T-helper 17 cell (primary cell): ENCODE measurements at regions not wholly inside any gene's neighbourhood (a gene's known extent, or its start where the extent isn't known, plus 50 kb on each side); places are given as distances from the start of the nearest gene placed in this dataset.

ENCODE experiments used
- ATAC-seq: fragments of 150-1000 bp; cut with Tn5 transposase; 2 replicates; pipeline ENCODE4 v1.10.0; 2021; ENCODE audit warnings: mild to moderate bottlenecking, moderate library complexity
- DNase-seq, 3 donors: peaks; one replicate each; pipeline versions ENCODE4 v3.0.0 to v3.0.0-alpha.2; 2020 to 2021
- H3K9me3 ChIP-seq: one replicate; pipeline ENCODE4 v1.7.0; 2013; ENCODE audit warnings: low read length, mild to moderate bottlenecking; ENCODE audit not compliant: control insufficient read depth, poor library complexity, severe bottlenecking
- H3K27ac Mint-ChIP-seq: one replicate; pipeline ENCODE4 v1.8.0; 2022; ENCODE audit warnings: mild to moderate bottlenecking, moderate library complexity, mixed read lengths
- H3K27me3 Mint-ChIP-seq: one replicate; pipeline ENCODE4 v1.8.0; 2022; ENCODE audit warnings: mixed read lengths
- H3K36me3 Mint-ChIP-seq: one replicate; pipeline ENCODE4 v1.8.0; 2022; ENCODE audit warnings: low read depth, mixed read lengths
- H3K4me1 Mint-ChIP-seq: one replicate; pipeline ENCODE4 v1.8.0; 2022; ENCODE audit warnings: mild to moderate bottlenecking, mixed read lengths
- H3K4me3 Mint-ChIP-seq: one replicate; pipeline ENCODE4 v1.8.0; 2022; ENCODE audit warnings: mild to moderate bottlenecking, moderate library complexity, mixed read lengths

- H3K27me3 Mint-ChIP-seq = no peaks in the 10 kb centered on the region
These were observed 285.4 kb downstream of the BCL11A start for GRCh38 chr2:60268032-60268431.

DNA sequence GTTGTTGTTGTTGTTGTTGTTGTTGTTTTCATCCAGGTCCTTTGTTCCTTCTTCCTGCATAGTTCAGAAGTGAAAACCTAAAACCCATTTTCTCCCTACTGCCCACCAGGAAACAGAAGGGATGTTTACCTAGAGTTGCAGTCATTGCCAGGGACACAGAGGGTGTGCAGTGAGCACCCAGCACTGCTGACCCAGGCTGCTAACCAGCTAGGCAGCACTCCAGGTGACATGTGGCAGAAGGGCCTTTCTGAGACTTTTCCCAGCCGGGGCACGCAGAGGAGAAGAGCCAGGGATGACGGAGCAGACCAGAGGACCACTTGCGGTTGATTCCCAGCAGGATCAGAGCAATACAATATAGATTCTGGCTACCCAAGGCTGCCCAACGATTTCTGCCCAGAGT is 286.3 kb downstream of the BCL11A start:
- H3K36me3 Mint-ChIP-seq = no peaks in the 10 kb centered on the region
- no peaks in the 10 kb centered on the region for H3K4me1 Mint-ChIP-seq
- H3K4me3 Mint-ChIP-seq = no peak overlapping the region
- no peak for DNase-seq
- ATAC-seq = no peak
- H3K27me3 Mint-ChIP-seq = no peaks in the 10 kb centered on the region
- no peak overlapping the region for H3K27ac Mint-ChIP-seq
- no peaks in the 10 kb centered on the region for H3K9me3 ChIP-seq

More at GRCh38 chr2:60268032-60268431, 285.4 kb downstream of the BCL11A start:
- Mint-ChIP-seq H3K4me3 (no peak overlapping the region), H3K4me1 (no peaks in the 10 kb centered on the region), H3K36me3 (no peaks in the 10 kb centered on the region), H3K27ac (no peak overlapping the region)
- no peak for DNase-seq
- no peak for ATAC-seq
- no peaks in the 10 kb centered on the region for H3K9me3 ChIP-seq

DNA sequence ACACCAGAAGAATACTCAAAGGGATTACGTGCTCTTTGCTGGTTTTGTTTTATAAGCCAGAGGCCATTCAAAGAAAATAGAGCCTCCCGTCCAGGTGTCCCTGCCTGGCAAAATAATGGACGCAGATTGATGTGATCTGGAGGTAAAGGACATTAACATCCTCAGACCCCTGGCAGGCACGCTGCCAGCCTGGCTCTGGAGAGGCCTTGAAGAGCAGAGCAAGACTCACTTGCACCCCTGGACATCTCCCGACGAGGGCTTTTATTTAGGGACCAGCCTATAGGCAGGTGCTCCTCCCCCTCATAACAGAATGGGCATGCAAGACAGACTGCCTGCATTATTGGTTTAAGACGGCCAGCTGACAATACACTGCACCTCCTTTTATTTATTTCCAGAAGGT is 291.3 kb downstream of the BCL11A start:
- H3K9me3 ChIP-seq = no peaks in the 10 kb centered on the region
- Mint-ChIP-seq H3K27ac (no peak overlapping the region), H3K4me3 (no peak overlapping the region), H3K36me3 (no peaks in the 10 kb centered on the region), H3K4me1 (no peaks in the 10 kb centered on the region), H3K27me3 (no peaks in the 10 kb centered on the region)
- ATAC-seq (no peak), DNase-seq (no peak)

DNA sequence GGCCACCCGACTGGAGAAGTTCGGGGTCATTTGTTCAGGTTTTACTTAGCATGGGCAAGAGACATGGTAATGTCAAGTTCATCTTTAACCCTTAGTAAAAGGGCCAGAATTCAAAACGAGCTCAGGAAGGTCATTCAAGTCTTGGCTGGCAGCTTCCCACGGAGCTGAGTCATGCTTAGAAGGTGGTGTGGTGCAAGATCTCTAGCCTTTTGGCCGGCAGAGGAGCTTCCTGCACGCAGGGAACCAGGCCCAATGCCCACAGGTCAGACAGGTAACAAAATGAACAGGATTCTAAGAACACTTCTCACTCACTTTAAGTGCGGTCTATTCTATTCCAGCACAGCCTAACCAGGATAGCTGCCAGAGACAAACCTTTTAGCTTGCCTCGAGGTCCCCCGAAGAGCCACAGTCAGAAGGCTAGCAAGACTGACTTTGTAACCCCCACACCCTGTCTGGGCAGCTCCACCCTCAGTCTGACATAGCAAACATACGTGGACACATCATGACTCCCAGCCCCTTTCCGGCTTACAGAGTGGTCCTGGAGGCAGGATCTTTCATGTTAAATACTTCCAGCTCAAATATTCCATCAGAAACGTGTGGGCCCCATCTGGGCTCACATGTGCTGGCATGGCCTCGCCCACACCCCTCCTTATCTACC is 292.7 kb downstream of the BCL11A start:
- H3K9me3 ChIP-seq = no peaks in the 10 kb centered on the region
- ATAC-seq (no peak), DNase-seq (no peak)
- Mint-ChIP-seq H3K36me3 (no peaks in the 10 kb centered on the region), H3K27ac (no peak overlapping the region), H3K27me3 (peaks cover 4% of the 10 kb centered on the region), H3K4me3 (no peak overlapping the region), H3K4me1 (no peaks in the 10 kb centered on the region)

DNA sequence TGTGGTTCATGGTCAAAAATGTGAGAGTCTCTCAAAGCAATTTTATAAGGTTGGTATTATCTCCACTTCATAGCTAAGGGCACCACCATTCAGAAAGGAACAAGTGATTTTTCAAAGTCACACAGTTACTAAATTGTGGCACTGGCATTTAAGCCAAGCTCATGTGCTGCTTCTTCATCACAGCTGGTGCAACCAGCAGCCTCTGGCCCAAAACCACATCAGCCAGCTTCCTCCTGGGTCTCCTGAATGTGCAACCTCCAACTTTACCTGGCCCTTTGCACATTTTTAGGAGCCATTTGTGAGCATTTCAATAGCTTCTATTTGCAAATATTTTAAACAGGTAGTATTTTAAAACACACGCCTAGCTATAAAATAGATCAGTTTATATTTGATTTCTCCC is 293.7 kb downstream of the BCL11A start:
- Mint-ChIP-seq H3K36me3 (no peaks in the 10 kb centered on the region), H3K4me3 (no peak overlapping the region), H3K4me1 (no peaks in the 10 kb centered on the region), H3K27me3 (peaks cover 4% of the 10 kb centered on the region), H3K27ac (no peak overlapping the region)
- no peaks in the 10 kb centered on the region for H3K9me3 ChIP-seq
- DNase-seq (no peak), ATAC-seq (no peak)

GRCh38 chr2:60252581-60253150 is 300.8 kb downstream of the BCL11A start:
- no peaks in the 10 kb centered on the region for H3K9me3 ChIP-seq
- DNase-seq (no peak), ATAC-seq (no peak)
- H3K4me1 Mint-ChIP-seq = no peaks in the 10 kb centered on the region
- no peak overlapping the region for H3K27ac Mint-ChIP-seq
- peaks cover 4% of the 10 kb centered on the region for H3K27me3 Mint-ChIP-seq
- H3K4me3 Mint-ChIP-seq = no peak overlapping the region
- H3K36me3 Mint-ChIP-seq = no peaks in the 10 kb centered on the region

- Mint-ChIP-seq H3K4me1 (no peaks in the 10 kb centered on the region), H3K27me3 (peaks cover 4% of the 10 kb centered on the region), H3K4me3 (no peak overlapping the region), H3K36me3 (no peaks in the 10 kb centered on the region), H3K27ac (no peak overlapping the region)
- H3K9me3 ChIP-seq = no peaks in the 10 kb centered on the region
- DNase-seq (no peak), ATAC-seq (no peak)
These were observed 302.2 kb downstream of the BCL11A start for GRCh38 chr2:60251247-60251646.

DNA sequence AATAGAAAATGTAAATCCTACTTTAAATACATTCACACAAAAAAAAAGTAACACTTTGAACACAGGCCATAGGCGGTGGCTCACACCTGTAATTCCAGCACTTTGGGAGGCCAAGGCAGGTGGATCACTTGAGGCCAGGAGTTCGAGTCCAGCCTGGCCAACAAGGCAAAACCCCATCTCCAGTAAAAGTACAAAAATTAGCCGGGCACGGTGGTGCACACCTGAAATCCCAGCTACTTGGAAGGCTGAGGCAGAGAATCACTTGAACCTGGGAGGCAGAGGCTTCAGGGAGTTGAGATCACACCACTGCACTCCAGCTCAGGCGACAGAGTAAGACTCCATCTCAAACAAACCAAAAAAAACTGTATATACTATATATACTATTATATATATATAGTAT is 303.6 kb downstream of the BCL11A start:
- H3K36me3 Mint-ChIP-seq = no peaks in the 10 kb centered on the region
- H3K4me1 Mint-ChIP-seq = no peaks in the 10 kb centered on the region
- no peak for ATAC-seq

DNA sequence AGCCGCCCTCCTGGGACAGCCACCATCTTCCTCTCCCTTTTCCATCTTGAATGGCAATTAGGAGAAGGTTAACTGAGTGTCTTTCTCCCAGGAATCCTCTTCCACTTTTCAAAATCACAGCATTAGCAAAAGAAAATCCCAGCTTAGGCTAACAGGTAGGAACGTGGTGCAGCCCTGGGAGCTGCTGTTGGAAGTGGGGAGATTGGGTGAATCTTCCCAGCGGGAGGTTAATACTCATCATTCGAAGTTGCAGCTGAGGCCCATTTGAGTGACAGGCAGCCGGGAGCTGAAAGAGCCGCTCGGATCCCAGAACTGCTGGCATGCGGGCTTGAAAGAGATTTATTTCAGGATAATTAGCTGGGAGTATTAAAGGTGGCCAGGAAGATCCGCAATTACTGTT is 306.0 kb downstream of the BCL11A start:
- Mint-ChIP-seq H3K4me3 (no peak overlapping the region), H3K27ac (no peak overlapping the region), H3K27me3 (no peaks in the 10 kb centered on the region), H3K36me3 (no peaks in the 10 kb centered on the region), H3K4me1 (no peaks in the 10 kb centered on the region)
- ATAC-seq = no peak
- no peak for DNase-seq
- no peaks in the 10 kb centered on the region for H3K9me3 ChIP-seq

More for the DNA sequence above, 303.6 kb downstream of the BCL11A start:
- Mint-ChIP-seq H3K27ac (no peak overlapping the region), H3K4me3 (no peak overlapping the region), H3K27me3 (no peaks in the 10 kb centered on the region)
- H3K9me3 ChIP-seq = no peaks in the 10 kb centered on the region
- no peak for DNase-seq

GRCh38 chr2:60246583-60246982 is 306.9 kb downstream of the BCL11A start:
- Mint-ChIP-seq H3K4me1 (no peaks in the 10 kb centered on the region), H3K27me3 (no peaks in the 10 kb centered on the region), H3K27ac (no peak overlapping the region), H3K36me3 (no peaks in the 10 kb centered on the region), H3K4me3 (no peak overlapping the region)
- ATAC-seq = no peak
- DNase-seq = no peak
- H3K9me3 ChIP-seq = no peaks in the 10 kb centered on the region

- no peak overlapping the region for H3K27ac Mint-ChIP-seq
These were observed 319.0 kb downstream of the BCL11A start for GRCh38 chr2:60234274-60234986.

GRCh38 chr2:60230596-60230995 is 322.9 kb downstream of the BCL11A start:
- H3K27me3 Mint-ChIP-seq = no peaks in the 10 kb centered on the region
- no peaks in the 10 kb centered on the region for H3K4me1 Mint-ChIP-seq
- no peak overlapping the region for H3K27ac Mint-ChIP-seq
- H3K4me3 Mint-ChIP-seq = no peak overlapping the region
- H3K36me3 Mint-ChIP-seq = no peaks in the 10 kb centered on the region
- DNase-seq = no peak
- H3K9me3 ChIP-seq = no peaks in the 10 kb centered on the region
- no peak for ATAC-seq

More at GRCh38 chr2:60234274-60234986, 319.0 kb downstream of the BCL11A start:
- DNase-seq (no peak), ATAC-seq (no peak)
- Mint-ChIP-seq H3K27me3 (no peaks in the 10 kb centered on the region), H3K4me1 (no peaks in the 10 kb centered on the region), H3K36me3 (no peaks in the 10 kb centered on the region), H3K4me3 (no peak overlapping the region)
- no peaks in the 10 kb centered on the region for H3K9me3 ChIP-seq

DNA sequence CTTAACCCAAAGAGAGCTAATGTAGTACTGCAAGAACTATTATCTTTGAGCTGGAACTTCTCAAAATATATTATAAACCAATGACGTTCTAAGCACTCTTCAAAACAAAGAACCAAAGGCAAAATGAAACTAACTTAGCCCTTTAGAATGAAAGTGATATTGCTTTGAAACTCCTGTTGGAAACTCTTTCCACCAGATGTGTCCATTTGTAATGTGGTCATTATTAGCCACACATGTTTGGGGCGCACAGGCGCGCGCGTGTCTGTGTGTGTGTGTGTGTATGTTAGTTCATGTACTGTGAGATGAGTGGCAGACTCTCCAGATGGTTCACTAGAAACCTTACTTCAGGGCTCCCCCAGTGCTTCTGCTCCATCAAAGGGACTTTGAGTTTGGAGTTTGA is 323.4 kb downstream of the BCL11A start:
- Mint-ChIP-seq H3K4me1 (no peaks in the 10 kb centered on the region), H3K27me3 (no peaks in the 10 kb centered on the region), H3K27ac (no peak overlapping the region), H3K36me3 (no peaks in the 10 kb centered on the region), H3K4me3 (no peak overlapping the region)
- ATAC-seq (no peak), DNase-seq (no peak)
- no peaks in the 10 kb centered on the region for H3K9me3 ChIP-seq

DNA sequence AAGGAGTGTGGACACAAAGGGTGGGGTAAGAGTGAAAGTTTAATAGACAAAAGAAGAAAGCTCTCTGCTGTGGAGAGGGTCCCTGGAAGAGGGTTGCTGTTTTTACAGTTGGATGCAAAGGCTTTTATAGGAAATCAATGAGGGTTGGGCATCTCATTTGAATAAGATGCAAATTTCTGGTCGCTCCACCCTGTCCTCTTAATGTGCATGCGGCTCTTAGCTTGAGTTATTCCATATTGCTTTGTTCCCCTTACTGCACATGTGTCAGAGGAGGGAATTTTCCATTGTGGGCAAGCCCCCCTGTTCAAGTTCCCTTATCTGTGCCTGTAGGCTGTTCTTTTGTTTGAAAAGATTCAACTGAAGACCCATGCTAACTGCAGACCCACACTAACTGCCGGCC is 326.5 kb downstream of the BCL11A start:
- DNase-seq = no peak
- Mint-ChIP-seq H3K27me3 (no peaks in the 10 kb centered on the region), H3K4me1 (no peaks in the 10 kb centered on the region), H3K4me3 (no peak overlapping the region), H3K36me3 (no peaks in the 10 kb centered on the region), H3K27ac (no peak overlapping the region)
- ATAC-seq = no peak
- no peaks in the 10 kb centered on the region for H3K9me3 ChIP-seq
